ENCODE measurements at regions not wholly inside any gene's neighbourhood (a gene's known extent, or its start where the extent isn't known, plus 50 kb on each side); places are given as distances from the start of the nearest gene placed in this dataset.

- no peak for TF ChIP-seq GMEB2 (CRISPR knock-in tag; IDR thresholded peaks at IDR 0.05; ENCODE audit: low read depth)
These were observed 147.7 kb upstream of the SLC1A4 start (continued) for GRCh38 chr2:64841461-64841860.

- ChIA-PET CTCF (ENCODE audit: low intra/inter-chr PET ratio, low total read pairs) (no interaction called here), POLR2A (no interaction called here)
- BruUV-seq (replicated peaks): no TSS peak
These were observed 147.2 kb upstream of the SLC1A4 start for GRCh38 chr2:64842030-64842429.

More at GRCh38 chr2:64842030-64842429, 147.2 kb upstream of the SLC1A4 start:
- no peak overlapping the region for H3K9ac ChIP-seq (ENCODE audit: insufficient read depth, low read depth, low read length)
- 78% methylated on average over 5 of the region's 5 CpGs for WGBS (ENCODE audit: low lambda C conversion rate)
- H3K27ac ChIP-seq (ENCODE audit: extremely low read length, insufficient read depth, low read length): no peak overlapping the region
- no peak overlapping the region for H2AFZ ChIP-seq (ENCODE audit: low read length)
- H3K36me3 ChIP-seq (replicated peaks in 1 of 2; ENCODE audit: control insufficient read depth in 1 of 2, insufficient read depth in 2 of 2, low read length in 2 of 2): no peaks in the 10 kb centered on the region
- FAIRE-seq (no peak), DNase-seq (ENCODE audit: low spot score) (no peak), ATAC-seq (no peak)
- peaks cover 23% of the 10 kb centered on the region for H3K4me1 ChIP-seq (ENCODE audit: insufficient read depth, low read length)
- no peaks in the 10 kb centered on the region for H3K79me2 ChIP-seq (ENCODE audit: insufficient read depth, low read length)
- TF ChIP-seq ZNF331 (CRISPR knock-in tag; IDR thresholded peaks at IDR 0.05) (no peak), ARHGAP35 (CRISPR knock-in tag; IDR thresholded peaks at IDR 0.05; ENCODE audit: borderline replicate concordance) (no peak), ZNF264 (CRISPR knock-in tag; IDR thresholded peaks at IDR 0.05) (no peak), DMTF1 (CRISPR knock-in tag; IDR thresholded peaks at IDR 0.05) (no peak), ZSCAN25 (CRISPR knock-in tag; IDR thresholded peaks at IDR 0.05) (no peak), ZNF792 (CRISPR knock-in tag; IDR thresholded peaks at IDR 0.05) (no peak), ZNF24 (IDR thresholded peaks at IDR 0.05) (no peak), ZNF326 (CRISPR knock-in tag; IDR thresholded peaks at IDR 0.05; ENCODE audit: borderline replicate concordance) (no peak), ZXDC (CRISPR knock-in tag; IDR thresholded peaks at IDR 0.05) (no peak), PRDM10 (CRISPR knock-in tag; IDR thresholded peaks at IDR 0.05; ENCODE audit: low read depth) (no peak), E2F1 (CRISPR knock-in tag; IDR thresholded peaks at IDR 0.05) (no peak), ETV5 (CRISPR knock-in tag; IDR thresholded peaks at IDR 0.05; ENCODE audit: borderline replicate concordance) (no peak)
- in situ Hi-C loops (cut with HindIII; ENCODE audit: extremely low pct_ligation_motif_present, low pct_unique_long_range_greater_than_20kb) (no loop called here), intact Hi-C loops (cut with micrococcal nuclease; ENCODE audit: unreplicated experiment) (no loop called here)
- H4K20me1 ChIP-seq (ENCODE audit: insufficient read depth, low read length): no peaks in the 10 kb centered on the region
- peaks cover 0 to 1% of the 10 kb centered on the region in 2 experiments; a peak in 3 of 5 replicates for H3K27me3 ChIP-seq (ENCODE audit: control insufficient read depth in 1 of 2, insufficient read depth in 2 of 2, low read length in 2 of 2)
- H3K4me2 ChIP-seq (ENCODE audit: low read depth, low read length): no peak overlapping the region
- no peaks in the 10 kb centered on the region for H3K9me3 ChIP-seq (ENCODE audit: low read length)
- no peak overlapping the region for H3K4me3 ChIP-seq (replicated peaks in 1 of 3; ENCODE audit: insufficient read depth in 1 of 3, low read depth in 2 of 3, low read length in 3 of 3)

All from HepG2 (cell line).